OCI-LY1 (cell line): ENCODE measurements at regions not wholly inside any gene's neighbourhood (a gene's known extent, or its start where the extent isn't known, plus 50 kb on each side); places are given as distances from the start of the nearest gene placed in this dataset.

Experiments
- H2AFZ ChIP-seq: fragments of 200-600 bp; sonication (generic), shearing (Covaris generic); 2 replicates; pipeline ENCODE4 v1.6.0; 2014; ENCODE audit warnings: antibody characterized with exemption, mild to moderate bottlenecking, low read length
- H3F3A ChIP-seq: fragments of 200-600 bp; sonication (generic), shearing (Covaris generic); 2 replicates; pipeline ENCODE4 v1.6.0; 2014; ENCODE audit warnings: mild to moderate bottlenecking, antibody characterized with exemption, low read length, moderate library complexity; ENCODE audit not compliant: insufficient read depth
- H3K27ac ChIP-seq: fragments of 200-600 bp; sonication (generic); 2 replicates; pipeline ENCODE4 v1.5.1; 2014; ENCODE audit warnings: low read length, mixed run types, mild to moderate bottlenecking, low read depth; ENCODE audit not compliant: poor library complexity, severe bottlenecking
- H3K27me3 ChIP-seq: fragments of 200-600 bp; sonication (generic); 2 replicates; pipeline ENCODE4 v1.6.0; 2014; ENCODE audit warnings: antibody characterized with exemption, mild to moderate bottlenecking, low read length, moderate library complexity; ENCODE audit not compliant: insufficient read depth
- H3K36me3 ChIP-seq: fragments of 200-600 bp; sonication (generic); 2 replicates; pipeline ENCODE4 v1.6.1; 2014; ENCODE audit warnings: mild to moderate bottlenecking, antibody characterized with exemption, low read length, moderate library complexity, mixed read lengths; ENCODE audit not compliant: insufficient read depth
- H3K4me1 ChIP-seq: fragments of 200-600 bp; sonication (generic); 2 replicates; pipeline ENCODE4 v1.5.1; 2014; ENCODE audit warnings: mild to moderate bottlenecking, low read length, moderate library complexity; ENCODE audit not compliant: insufficient read depth, severe bottlenecking
- H3K4me2 ChIP-seq: fragments of 200-600 bp; sonication (generic), shearing (Covaris generic); 2 replicates; pipeline ENCODE4 v1.6.1; 2014; ENCODE audit warnings: low read length
- H3K4me3 ChIP-seq: fragments of 200-600 bp; sonication (generic); 2 replicates; pipeline ENCODE4 v1.5.1; 2014; ENCODE audit warnings: low read length, low read depth, mild to moderate bottlenecking, mixed read lengths; ENCODE audit not compliant: poor library complexity, severe bottlenecking
- H3K79me2 ChIP-seq: fragments of 200-600 bp; shearing (Covaris generic); 2 replicates; pipeline ENCODE4 v1.6.1; 2016; ENCODE audit warnings: mixed run types, low read length, mixed read lengths; ENCODE audit not compliant: insufficient read depth
- H3K9ac ChIP-seq: fragments of 200-600 bp; sonication (generic), shearing (Covaris generic); 2 replicates; pipeline ENCODE4 v1.6.1; 2014; ENCODE audit warnings: mild to moderate bottlenecking, low read length, mixed read lengths
- H3K9me2 ChIP-seq: fragments of 200-600 bp; sonication (generic), shearing (Covaris generic); 2 replicates; pipeline ENCODE4 v1.6.1; 2014; ENCODE audit warnings: low read depth, mild to moderate bottlenecking, low read length, mixed read lengths
- H3K9me3 ChIP-seq: fragments of 200-600 bp; shearing (Covaris generic); 2 replicates; pipeline ENCODE4 v1.6.1; 2014; ENCODE audit warnings: low read length, mixed read lengths
- H4K20me1 ChIP-seq: fragments of 200-600 bp; sonication (generic), shearing (Covaris generic); 2 replicates; pipeline ENCODE4 v1.6.0; 2016; ENCODE audit warnings: mild to moderate bottlenecking, low read length; ENCODE audit not compliant: insufficient read depth
- CTCF ChIP-seq: fragments of 200-600 bp; sonication (generic), shearing (Covaris generic); IDR thresholded peaks from 2 replicates; pipeline ENCODE4 v1.5.1; 2017; ENCODE audit warnings: mild to moderate bottlenecking, antibody characterized with exemption, low read length, moderate library complexity, mixed read lengths
- EZH2 ChIP-seq: fragments of 200-600 bp; sonication (generic), shearing (Covaris generic); IDR thresholded peaks from 2 replicates; pipeline ENCODE4 v1.8.0; 2017; ENCODE audit warnings: borderline replicate concordance, mixed run types, mild to moderate bottlenecking, antibody characterized with exemption, low read length, moderate library complexity, mixed read lengths

DNA sequence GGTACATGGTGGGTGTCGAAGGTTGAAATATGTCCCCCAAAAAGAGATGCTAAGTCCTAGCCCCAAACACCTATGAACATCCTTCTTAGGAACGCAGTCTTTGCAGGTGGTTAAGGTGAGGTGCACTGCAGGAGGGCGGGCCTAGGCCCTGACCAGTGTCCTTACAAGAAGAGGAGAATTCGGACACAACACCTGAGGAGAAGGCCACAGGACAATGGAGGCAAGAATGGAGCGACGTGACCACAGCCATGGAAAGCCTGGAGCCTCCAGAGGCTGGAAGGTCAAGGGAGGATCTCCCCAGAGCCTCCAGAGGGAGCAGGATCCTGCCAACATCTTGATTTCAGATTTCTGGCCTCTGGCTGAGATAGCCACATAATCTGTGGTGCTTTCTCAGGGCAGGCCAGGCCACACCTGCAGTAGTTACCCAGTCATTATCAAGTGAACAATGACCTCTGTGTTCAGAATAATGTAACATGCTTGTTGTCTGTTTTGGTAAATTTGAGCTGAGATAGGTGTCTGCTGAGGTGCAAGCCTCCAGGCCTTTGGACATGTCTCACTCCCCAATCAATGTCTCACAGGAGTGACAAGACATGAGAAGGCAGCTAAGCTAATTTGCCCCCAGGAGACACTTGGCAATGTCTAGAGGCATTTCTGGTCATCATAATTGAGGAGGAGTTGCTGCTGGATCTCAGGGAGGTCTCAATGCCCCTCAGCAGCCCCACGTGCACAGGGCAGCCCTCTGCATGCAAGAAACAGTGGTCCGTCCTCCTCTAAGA lies 498.9 kb downstream of the BRD1 start:
- H3K79me2 ChIP-seq: no peaks in the 10 kb centered on the region
- peaks cover 13% of the 10 kb centered on the region; the same call in 1 of the 2 replicates for H3K27me3 ChIP-seq
- TF ChIP-seq CTCF: no peak
- H3K4me2 ChIP-seq: no peak overlapping the region
- no peaks in the 10 kb centered on the region for H3K4me1 ChIP-seq
- H3K4me3 ChIP-seq: no peak overlapping the region
- H3K9me2 ChIP-seq: no peaks in the 10 kb centered on the region
- H3F3A ChIP-seq: no peaks in the 10 kb centered on the region
- H3K36me3 ChIP-seq: no peaks in the 10 kb centered on the region
- no peak overlapping the region for H3K27ac ChIP-seq
- no peaks in the 10 kb centered on the region for H4K20me1 ChIP-seq
- H3K9me3 ChIP-seq: no peaks in the 10 kb centered on the region
- no peak overlapping the region for H3K9ac ChIP-seq
- H2AFZ ChIP-seq: no peak overlapping the region

- Histone ChIP-seq H3K9me3 (no peaks in the 10 kb centered on the region), H3K4me2 (no peak overlapping the region), H3K27me3 (peaks cover 13% of the 10 kb centered on the region; the same call in 1 of the 2 replicates), H2AFZ (no peak overlapping the region), H3K9ac (no peak overlapping the region), H3K4me3 (no peak overlapping the region), H3F3A (no peaks in the 10 kb centered on the region), H3K4me1 (no peaks in the 10 kb centered on the region), H4K20me1 (no peaks in the 10 kb centered on the region), H3K9me2 (no peaks in the 10 kb centered on the region), H3K79me2 (no peaks in the 10 kb centered on the region), H3K27ac (no peak overlapping the region), H3K36me3 (no peaks in the 10 kb centered on the region)
- no peak for TF ChIP-seq CTCF
- no peak for TF ChIP-seq EZH2
These were observed 499.6 kb downstream of the BRD1 start for GRCh38 chr22:49328118-49328475.

DNA sequence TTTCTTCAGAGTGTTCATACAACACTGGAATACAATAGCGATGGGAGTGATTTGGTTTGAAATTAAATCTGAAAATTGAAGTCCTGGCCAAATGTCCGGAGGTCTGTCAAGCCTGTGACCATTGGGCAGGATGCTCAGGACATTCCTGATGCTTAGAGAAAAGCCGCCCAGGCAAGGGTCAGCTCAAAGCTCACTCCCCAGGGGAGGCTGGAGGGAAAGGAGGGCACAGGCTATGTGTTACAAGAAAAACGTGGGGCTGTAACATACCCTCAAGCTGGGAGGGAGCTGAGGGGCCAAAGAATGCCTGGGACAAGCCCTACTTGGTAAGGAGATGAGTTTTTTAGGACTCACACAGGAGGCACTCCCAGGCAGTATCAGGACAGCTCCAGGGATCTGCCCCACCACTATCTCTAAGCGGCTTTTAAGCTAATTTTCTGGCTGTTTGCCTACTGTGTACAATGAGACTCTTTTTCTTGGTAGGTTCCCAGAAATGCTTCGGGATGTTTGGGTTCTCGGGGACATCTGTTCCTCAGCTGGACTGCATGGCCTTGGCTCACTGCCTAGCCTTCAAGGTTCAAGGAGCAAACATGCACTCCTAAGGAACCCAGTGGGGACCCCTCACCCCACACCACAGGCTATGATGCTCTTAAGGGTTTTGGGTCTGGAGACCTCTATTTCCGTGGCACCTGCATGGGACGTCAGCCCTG lies 500.1 kb downstream of the BRD1 start:
- no peaks in the 10 kb centered on the region for H3K9me3 ChIP-seq
- TF ChIP-seq CTCF (no peak), EZH2 (no peak)
- no peak overlapping the region for H3K4me2 ChIP-seq
- H3K27me3 ChIP-seq: peaks cover 13% of the 10 kb centered on the region; the same call in 1 of the 2 replicates
- no peak overlapping the region for H2AFZ ChIP-seq
- no peaks in the 10 kb centered on the region for H3K4me1 ChIP-seq
- H4K20me1 ChIP-seq: no peaks in the 10 kb centered on the region
- H3K79me2 ChIP-seq: no peaks in the 10 kb centered on the region
- H3K9ac ChIP-seq: no peak overlapping the region
- H3K36me3 ChIP-seq: no peaks in the 10 kb centered on the region
- no peak overlapping the region for H3K4me3 ChIP-seq
- no peaks in the 10 kb centered on the region for H3K9me2 ChIP-seq
- no peaks in the 10 kb centered on the region for H3F3A ChIP-seq
- H3K27ac ChIP-seq: no peak overlapping the region
